ENCODE measurements at regions not wholly inside any gene's neighbourhood (a gene's known extent, or its start where the extent isn't known, plus 50 kb on each side); places are given as distances from the start of the nearest gene placed in this dataset.

- Histone ChIP-seq H3K36me3 (ENCODE audit: control insufficient read depth, insufficient read depth, low read length) (no peaks in the 10 kb centered on the region), H3K9me3 (no peaks in the 10 kb centered on the region), H3K4me1 (no peaks in the 10 kb centered on the region), H3K27me3 (replicated peaks; ENCODE audit: control insufficient read depth, insufficient read depth, low read length) (no peaks in the 10 kb centered on the region), H3K4me3 (ENCODE audit: low read depth, low read length) (no peak overlapping the region)
- H3K36me3 Mint-ChIP-seq (ENCODE audit: insufficient read depth, unreplicated experiment), result no peaks in the 10 kb centered on the region
- no peak overlapping the region for H3K27ac Mint-ChIP-seq (ENCODE audit: unreplicated experiment)
- ChIA-PET POLR2A (no interaction called here), CTCF (no interaction called here)
- intact Hi-C loops (cut with micrococcal nuclease; ENCODE audit: unreplicated experiment), result no loop called here
- no peak overlapping the region for H3K4me3 Mint-ChIP-seq (ENCODE audit: unreplicated experiment)
- H3K4me1 Mint-ChIP-seq (ENCODE audit: low read depth, unreplicated experiment), result no peaks in the 10 kb centered on the region
- H3K9me3 Mint-ChIP-seq (ENCODE audit: unreplicated experiment), result no peaks in the 10 kb centered on the region
- no peak for DNase-seq
- no peak for TF ChIP-seq CTCF (IDR thresholded peaks at IDR 0.05; ENCODE audit: insufficient read depth in 1 of 2, low read depth in 1 of 2, low read length in 1 of 2, severe bottlenecking in 1 of 2, unreplicated experiment in 1 of 2)
- H3K27me3 Mint-ChIP-seq (ENCODE audit: insufficient read depth, unreplicated experiment), result peaks cover 3% of the 10 kb centered on the region
- no TSS peak for BruUV-seq (replicated peaks)
Observed at GRCh38 chr5:175129121-175129520, 314.9 kb downstream of the DRD1 start.

GRCh38 chr5:175124821-175125220 lies 319.2 kb downstream of the DRD1 start:
- Mint-ChIP-seq H3K9me3 (ENCODE audit: unreplicated experiment) (no peaks in the 10 kb centered on the region), H3K27ac (ENCODE audit: unreplicated experiment) (no peak overlapping the region), H3K4me1 (ENCODE audit: low read depth, unreplicated experiment) (no peaks in the 10 kb centered on the region), H3K4me3 (ENCODE audit: unreplicated experiment) (no peak overlapping the region), H3K27me3 (ENCODE audit: insufficient read depth, unreplicated experiment) (no peaks in the 10 kb centered on the region), H3K36me3 (ENCODE audit: insufficient read depth, unreplicated experiment) (no peaks in the 10 kb centered on the region)
- no peaks in the 10 kb centered on the region for H3K9me3 ChIP-seq
- intact Hi-C loops (cut with micrococcal nuclease; ENCODE audit: unreplicated experiment), result no loop called here
- no peak overlapping the region for H3K4me3 ChIP-seq (ENCODE audit: low read depth, low read length)
- no peak for TF ChIP-seq CTCF (IDR thresholded peaks at IDR 0.05; ENCODE audit: insufficient read depth in 1 of 2, low read depth in 1 of 2, low read length in 1 of 2, severe bottlenecking in 1 of 2, unreplicated experiment in 1 of 2)
- no peak for DNase-seq
- ChIA-PET CTCF (no interaction called here), POLR2A (no interaction called here)
- H3K4me1 ChIP-seq, result no peaks in the 10 kb centered on the region
- H3K27me3 ChIP-seq (replicated peaks; ENCODE audit: control insufficient read depth, insufficient read depth, low read length), result no peaks in the 10 kb centered on the region
- no peaks in the 10 kb centered on the region for H3K36me3 ChIP-seq (ENCODE audit: control insufficient read depth, insufficient read depth, low read length)
- BruUV-seq (replicated peaks), result no TSS peak

GRCh38 chr5:175124251-175124813 lies 319.6 kb downstream of the DRD1 start:
- H3K9me3 ChIP-seq, result no peaks in the 10 kb centered on the region
- H3K4me3 ChIP-seq (ENCODE audit: low read depth, low read length), result no peak overlapping the region
- intact Hi-C loops (cut with micrococcal nuclease; ENCODE audit: unreplicated experiment), result no loop called here
- Mint-ChIP-seq H3K4me1 (ENCODE audit: low read depth, unreplicated experiment) (no peaks in the 10 kb centered on the region), H3K36me3 (ENCODE audit: insufficient read depth, unreplicated experiment) (no peaks in the 10 kb centered on the region), H3K27ac (ENCODE audit: unreplicated experiment) (no peak overlapping the region), H3K4me3 (ENCODE audit: unreplicated experiment) (no peak overlapping the region), H3K27me3 (ENCODE audit: insufficient read depth, unreplicated experiment) (no peaks in the 10 kb centered on the region), H3K9me3 (ENCODE audit: unreplicated experiment) (no peaks in the 10 kb centered on the region)
- DNase-seq, result no peak
- no TSS peak for BruUV-seq (replicated peaks)
- POLR2A ChIA-PET, result no interaction called here
- H3K4me1 ChIP-seq, result no peaks in the 10 kb centered on the region
- H3K36me3 ChIP-seq (ENCODE audit: control insufficient read depth, insufficient read depth, low read length), result no peaks in the 10 kb centered on the region
- TF ChIP-seq CTCF (IDR thresholded peaks at IDR 0.05; ENCODE audit: insufficient read depth in 1 of 2, low read depth in 1 of 2, low read length in 1 of 2, severe bottlenecking in 1 of 2, unreplicated experiment in 1 of 2), result no peak
- no peaks in the 10 kb centered on the region for H3K27me3 ChIP-seq (replicated peaks; ENCODE audit: control insufficient read depth, insufficient read depth, low read length)
- CTCF ChIA-PET, result no interaction called here
